Vagina (tissue), 2 donors: ENCODE measurements at regions not wholly inside any gene's neighbourhood (a gene's known extent, or its start where the extent isn't known, plus 50 kb on each side); places are given as distances from the start of the nearest gene placed in this dataset.

Experiments used
- DNase-seq, 2 donors: peaks; one replicate each; pipeline ENCODE4 v3.0.0-alpha.2; 2017; ENCODE audit errors: extremely low spot score in 2 of 2
- H3K27ac ChIP-seq: fragments of 200-600 bp; sonication (generic); one replicate; pipeline ENCODE4 v1.5.1; 2019
- H3K27me3 ChIP-seq: fragments of 200-600 bp; sonication (generic); one replicate; pipeline ENCODE4 v1.5.1; 2019
- H3K36me3 ChIP-seq, 2 donors: fragments of 200-600 bp; sonication (generic); one replicate each; pipeline ENCODE4 v1.5.1; 2017 to 2019
- H3K4me1 ChIP-seq: fragments of 200-600 bp; sonication (generic); one replicate; pipeline ENCODE4 v1.5.1; 2019
- H3K4me3 ChIP-seq, 2 donors: fragments of 200-600 bp; sonication (generic); 1 replicate in 1 of 2; 2 replicates in 1 of 2; pipeline ENCODE4 v1.5.1; 2016 to 2019
- H3K9me3 ChIP-seq: fragments of 200-600 bp; sonication (generic); one replicate; pipeline ENCODE4 v1.5.1; 2019
- POLR2A ChIP-seq, 2 donors: fragments of 450-650 bp; IDR thresholded peaks; one replicate each; pipeline ENCODE4 v1.6.1; 2017; ENCODE audit warnings: antibody characterized with exemption in 2 of 2, mild to moderate bottlenecking in 2 of 2, moderate library complexity in 2 of 2
- POLR2AphosphoS5 ChIP-seq, 2 donors: sonication (generic); formaldehyde crosslinking; IDR thresholded peaks; one replicate each; pipeline ENCODE4 v1.9.0; 2017; ENCODE audit warnings: antibody characterized with exemption in 2 of 2, mild to moderate bottlenecking in 2 of 2, low read depth in 1 of 2; ENCODE audit not compliant: insufficient read depth in 1 of 2
- intact Hi-C: fragments of 100-400 bp; cut with DNase I; formaldehyde crosslinking; loops from one replicate; pipeline ENCODE4 v1.15.1; 2023
- TF ChIP-seq, protein P1 (sequence below), 3 experiments: fragments of 450-650 bp in 2 of 3; fragments of 200-600 bp in 1 of 3; sonication (generic) in 1 of 3; IDR thresholded peaks; one replicate each; pipeline ENCODE4 v1.5.1; 2017 to 2019; ENCODE audit warnings: antibody characterized with exemption in 3 of 3, mild to moderate bottlenecking in 2 of 3, moderate library complexity in 2 of 3

DNA sequence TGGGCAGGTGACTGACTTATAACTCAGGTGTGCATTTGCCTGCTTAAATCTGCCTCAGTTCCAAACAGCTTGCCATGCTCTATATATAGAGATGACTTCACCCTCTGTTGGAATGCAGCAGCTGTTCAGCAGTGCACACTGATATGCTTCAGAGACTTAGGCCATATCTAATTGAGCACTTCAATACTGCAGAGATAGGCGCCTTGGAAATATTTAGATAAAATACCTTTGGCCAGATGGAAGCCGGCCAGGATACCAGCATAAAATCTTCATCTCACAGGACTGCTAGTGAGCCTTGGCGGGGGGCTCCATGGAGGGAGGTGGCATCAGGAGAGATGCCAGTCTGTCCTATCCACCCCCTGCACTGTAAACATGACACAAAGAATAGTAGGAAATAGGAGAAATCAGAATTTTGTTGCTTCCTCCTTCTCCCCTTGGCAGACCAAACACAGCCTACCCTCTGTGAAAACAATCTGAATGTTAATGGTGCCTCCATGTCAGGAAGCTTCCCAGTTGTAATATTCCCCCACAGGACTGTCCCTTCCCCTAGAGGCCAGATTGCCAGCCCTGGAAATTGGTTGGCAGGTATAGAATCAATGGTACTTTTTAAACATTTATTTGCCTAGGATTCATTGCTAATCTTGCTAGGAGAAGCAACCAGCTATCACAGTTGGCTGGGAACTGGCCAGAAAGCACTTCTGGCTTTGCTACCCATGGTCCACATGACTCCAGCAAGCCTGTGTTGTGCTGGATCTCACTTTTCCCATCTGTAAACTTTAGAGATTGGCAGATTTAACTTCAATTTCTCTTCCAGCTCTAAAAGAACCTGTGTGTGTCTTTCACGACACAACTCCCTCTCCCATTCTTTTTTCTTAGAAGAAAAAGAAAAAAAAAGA lies 215.5 kb upstream of the KCNMB2 start:
- TF ChIP-seq POLR2A (IDR thresholded peaks at IDR 0.05) (no peak), POLR2AphosphoS5 (IDR thresholded peaks at IDR 0.05; ENCODE audit: insufficient read depth in 1 of 2, low read depth in 1 of 2) (no peak)
- TF ChIP-seq, protein P1, sequence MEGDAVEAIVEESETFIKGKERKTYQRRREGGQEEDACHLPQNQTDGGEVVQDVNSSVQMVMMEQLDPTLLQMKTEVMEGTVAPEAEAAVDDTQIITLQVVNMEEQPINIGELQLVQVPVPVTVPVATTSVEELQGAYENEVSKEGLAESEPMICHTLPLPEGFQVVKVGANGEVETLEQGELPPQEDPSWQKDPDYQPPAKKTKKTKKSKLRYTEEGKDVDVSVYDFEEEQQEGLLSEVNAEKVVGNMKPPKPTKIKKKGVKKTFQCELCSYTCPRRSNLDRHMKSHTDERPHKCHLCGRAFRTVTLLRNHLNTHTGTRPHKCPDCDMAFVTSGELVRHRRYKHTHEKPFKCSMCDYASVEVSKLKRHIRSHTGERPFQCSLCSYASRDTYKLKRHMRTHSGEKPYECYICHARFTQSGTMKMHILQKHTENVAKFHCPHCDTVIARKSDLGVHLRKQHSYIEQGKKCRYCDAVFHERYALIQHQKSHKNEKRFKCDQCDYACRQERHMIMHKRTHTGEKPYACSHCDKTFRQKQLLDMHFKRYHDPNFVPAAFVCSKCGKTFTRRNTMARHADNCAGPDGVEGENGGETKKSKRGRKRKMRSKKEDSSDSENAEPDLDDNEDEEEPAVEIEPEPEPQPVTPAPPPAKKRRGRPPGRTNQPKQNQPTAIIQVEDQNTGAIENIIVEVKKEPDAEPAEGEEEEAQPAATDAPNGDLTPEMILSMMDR (IDR thresholded peaks at IDR 0.05) = no peak
- H3K4me1 ChIP-seq = peaks cover 12% of the 10 kb centered on the region
- no peak for DNase-seq
- H3K36me3 ChIP-seq = no peaks in the 10 kb centered on the region
- no peak overlapping the region for H3K4me3 ChIP-seq
- intact Hi-C loops = loop anchor here (10.0 kb wide), 1 partner anchor 1266 kb away; no protein-coding TSS in a partner anchor
- no peaks in the 10 kb centered on the region for H3K27me3 ChIP-seq
- no peaks in the 10 kb centered on the region for H3K9me3 ChIP-seq
- no peak overlapping the region for H3K27ac ChIP-seq

DNA sequence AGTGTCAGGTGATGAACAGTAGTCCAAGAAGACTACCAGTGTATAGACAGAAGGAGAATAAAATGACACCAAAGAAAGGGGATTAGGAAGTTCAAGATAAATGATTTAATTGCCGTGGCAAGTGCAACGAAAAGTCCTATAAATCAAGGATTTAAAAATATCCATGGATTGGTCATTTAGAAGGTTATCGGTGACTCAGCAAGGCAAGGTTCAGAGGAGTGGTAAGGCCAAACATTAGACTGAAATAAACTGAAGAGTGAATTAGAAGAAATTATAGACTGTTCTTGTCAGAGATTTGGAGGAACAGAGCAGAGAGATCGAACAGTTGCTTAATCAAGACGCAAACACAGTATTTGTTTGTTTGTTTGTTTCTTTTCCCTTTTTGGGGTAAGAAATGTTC lies 211.9 kb upstream of the KCNMB2 start:
- H3K27me3 ChIP-seq = no peaks in the 10 kb centered on the region
- no peaks in the 10 kb centered on the region for H3K36me3 ChIP-seq
- peaks cover 12% of the 10 kb centered on the region for H3K4me1 ChIP-seq
- intact Hi-C loops = loop anchor here (10.0 kb wide), 1 partner anchor 1270 kb away; no protein-coding TSS in a partner anchor
- TF ChIP-seq POLR2AphosphoS5 (IDR thresholded peaks at IDR 0.05; ENCODE audit: insufficient read depth in 1 of 2, low read depth in 1 of 2) = no peak
- TF ChIP-seq, protein P1 (IDR thresholded peaks at IDR 0.05) = no peak
- TF ChIP-seq POLR2A (IDR thresholded peaks at IDR 0.05) = no peak
- no peak for DNase-seq
- no peaks in the 10 kb centered on the region for H3K9me3 ChIP-seq
- H3K27ac ChIP-seq = no peak overlapping the region
- H3K4me3 ChIP-seq = no peak overlapping the region

DNA sequence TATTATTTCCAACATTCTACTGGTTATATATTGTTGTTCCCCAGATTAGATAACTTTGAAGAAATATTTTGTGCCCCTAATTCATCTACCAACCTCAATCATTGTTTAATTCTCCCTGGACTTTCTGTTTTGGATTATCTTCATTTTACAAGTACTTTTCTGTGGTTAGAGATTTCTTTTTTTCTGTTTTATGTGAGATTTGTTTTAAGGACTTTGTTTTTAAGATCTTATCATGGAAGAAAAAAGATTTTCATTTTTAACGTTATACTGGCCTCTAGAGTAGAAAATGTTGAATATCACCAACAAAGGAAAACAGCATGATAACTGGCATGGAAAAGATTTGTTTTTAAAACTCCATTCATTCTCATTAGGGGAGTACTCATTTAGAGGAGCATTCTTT lies 210.9 kb upstream of the KCNMB2 start:
- DNase-seq = no peak
- TF ChIP-seq POLR2AphosphoS5 (IDR thresholded peaks at IDR 0.05; ENCODE audit: insufficient read depth in 1 of 2, low read depth in 1 of 2) = peak in 1 of 2 donors; percentile 27
- TF ChIP-seq, protein P1 (IDR thresholded peaks at IDR 0.05) = peak; percentile 15 to 41 (median 30)
- TF ChIP-seq POLR2A (IDR thresholded peaks at IDR 0.05) = no peak
- Histone ChIP-seq H3K4me1 (peaks cover 9% of the 10 kb centered on the region), H3K4me3 (no peak overlapping the region), H3K36me3 (no peaks in the 10 kb centered on the region), H3K9me3 (no peaks in the 10 kb centered on the region), H3K27me3 (no peaks in the 10 kb centered on the region), H3K27ac (no peak overlapping the region)
- intact Hi-C loops = loop anchor here (10.0 kb wide), 1 partner anchor 1271 kb away; no protein-coding TSS in a partner anchor

DNA sequence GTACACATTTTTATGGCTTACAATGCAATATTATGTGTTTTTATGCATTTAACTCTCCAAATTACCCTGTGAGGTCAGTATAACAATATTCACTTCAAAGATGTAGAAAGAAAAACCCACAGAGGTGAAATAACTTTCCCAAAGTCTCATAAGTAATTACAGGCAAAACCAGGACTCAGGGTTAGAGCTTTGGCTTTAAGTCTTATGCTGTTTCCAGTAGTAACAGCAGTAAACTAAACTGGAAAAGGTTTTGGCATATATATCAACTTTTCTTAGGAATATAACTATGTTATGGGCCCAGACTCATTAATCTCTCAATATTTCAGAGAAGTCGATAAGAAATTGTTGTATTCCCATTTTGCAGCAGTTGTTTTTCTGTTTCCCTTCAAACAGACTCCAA lies 206.3 kb upstream of the KCNMB2 start:
- H3K27me3 ChIP-seq = no peaks in the 10 kb centered on the region
- intact Hi-C loops = loop anchor here (10.0 kb wide), 1 partner anchor 1275 kb away; no protein-coding TSS in a partner anchor
- no peak overlapping the region for H3K4me3 ChIP-seq
- DNase-seq = no peak
- TF ChIP-seq POLR2AphosphoS5 (IDR thresholded peaks at IDR 0.05; ENCODE audit: insufficient read depth in 1 of 2, low read depth in 1 of 2) = no peak
- TF ChIP-seq, protein P1 (IDR thresholded peaks at IDR 0.05) = no peak
- TF ChIP-seq POLR2A (IDR thresholded peaks at IDR 0.05) = no peak
- no peaks in the 10 kb centered on the region for H3K9me3 ChIP-seq
- no peaks in the 10 kb centered on the region for H3K4me1 ChIP-seq
- H3K27ac ChIP-seq = no peak overlapping the region
- no peaks in the 10 kb centered on the region for H3K36me3 ChIP-seq

DNA sequence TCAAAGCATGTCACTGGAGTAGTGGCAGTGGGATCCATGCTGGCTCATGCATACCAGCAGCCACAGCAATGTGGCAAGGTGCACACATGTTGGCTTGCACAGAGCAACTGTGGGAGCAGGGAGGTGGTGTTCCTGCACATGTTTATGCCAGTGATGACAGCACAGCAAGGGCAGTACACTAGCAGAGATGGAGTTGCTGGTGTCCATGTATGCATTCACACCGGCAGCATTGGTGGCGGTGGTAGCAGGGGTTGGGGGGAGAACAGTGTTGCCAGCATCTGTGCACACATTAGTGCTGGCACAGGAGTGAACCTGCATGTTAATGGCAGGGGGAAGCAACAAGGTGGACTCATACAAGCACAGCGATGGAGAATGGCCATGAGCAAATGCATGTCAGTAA lies 202.0 kb upstream of the KCNMB2 start:
- no peak for DNase-seq
- Histone ChIP-seq H3K4me3 (no peak overlapping the region), H3K27me3 (no peaks in the 10 kb centered on the region), H3K9me3 (no peaks in the 10 kb centered on the region), H3K27ac (no peak overlapping the region), H3K4me1 (no peaks in the 10 kb centered on the region), H3K36me3 (no peaks in the 10 kb centered on the region)
- intact Hi-C loops = no loop called here
- TF ChIP-seq, protein P1 (IDR thresholded peaks at IDR 0.05) = no peak
- no peak for TF ChIP-seq POLR2A (IDR thresholded peaks at IDR 0.05)
- TF ChIP-seq POLR2AphosphoS5 (IDR thresholded peaks at IDR 0.05; ENCODE audit: insufficient read depth in 1 of 2, low read depth in 1 of 2) = no peak
